Hepatocyte (in vitro differentiated cells): ENCODE measurements at regions not wholly inside any gene's neighbourhood (a gene's known extent, or its start where the extent isn't known, plus 50 kb on each side); places are given as distances from the start of the nearest gene placed in this dataset.

Experiments
- DNase-seq: peaks from one replicate; pipeline ENCODE4 v3.0.0-alpha.2; 2016; ENCODE audit warnings: low spot score
- H2AFZ ChIP-seq: fragments of 200-600 bp; sonication (generic); 2 replicates; pipeline ENCODE4 v1.6.0; 2016; ENCODE audit warnings: antibody characterized with exemption, mild to moderate bottlenecking
- H3K27ac ChIP-seq: fragments of 200-600 bp; sonication (generic); 2 replicates; pipeline ENCODE4 v1.5.1; 2016; ENCODE audit warnings: mild to moderate bottlenecking
- H3K27me3 ChIP-seq: fragments of 200-600 bp; sonication (generic); 2 replicates; pipeline ENCODE4 v1.6.1; 2016
- H3K36me3 ChIP-seq: fragments of 200-600 bp; sonication (generic); replicated peaks from 2 replicates; pipeline ENCODE4 v1.5.1; 2016; ENCODE audit warnings: low read depth; ENCODE audit not compliant: insufficient read depth
- H3K4me1 ChIP-seq: fragments of 200-600 bp; sonication (generic); 2 replicates; pipeline ENCODE4 v1.5.1; 2016; ENCODE audit warnings: mild to moderate bottlenecking, moderate library complexity; ENCODE audit not compliant: insufficient read depth
- H3K4me2 ChIP-seq: fragments of 200-600 bp; sonication (generic); 2 replicates; pipeline ENCODE4 v1.6.0; 2016
- H3K4me3 ChIP-seq: fragments of 200-600 bp; sonication (generic); 2 replicates; pipeline ENCODE4 v1.5.1; 2016; ENCODE audit warnings: mild to moderate bottlenecking
- H3K79me2 ChIP-seq: fragments of 200-600 bp; sonication (generic); 2 replicates; pipeline ENCODE4 v1.6.0; 2017; ENCODE audit warnings: mild to moderate bottlenecking
- H3K9me2 ChIP-seq: fragments of 200-600 bp; sonication (generic); replicated peaks from 2 replicates; pipeline ENCODE4 v1.6.0; 2017; ENCODE audit warnings: mild to moderate bottlenecking; ENCODE audit not compliant: insufficient read depth
- H3K9me3 ChIP-seq: fragments of 200-600 bp; sonication (generic); 2 replicates; pipeline ENCODE4 v1.5.1; 2016; ENCODE audit warnings: low read depth, mild to moderate bottlenecking
- H4K20me1 ChIP-seq: fragments of 200-600 bp; sonication (generic); 2 replicates; pipeline ENCODE4 v1.6.0; 2016; ENCODE audit warnings: mild to moderate bottlenecking; ENCODE audit not compliant: insufficient read depth, poor library complexity, severe bottlenecking
- CTCF ChIP-seq: fragments of 200-600 bp; sonication (generic); IDR thresholded peaks from 2 replicates; pipeline ENCODE4 v1.5.1; 2016; ENCODE audit warnings: antibody characterized with exemption, mild to moderate bottlenecking; ENCODE audit not compliant: poor library complexity
- EZH2 ChIP-seq: fragments of 200-600 bp; sonication (generic); IDR thresholded peaks from 2 replicates; pipeline ENCODE4 v1.6.1; 2016; ENCODE audit warnings: antibody characterized with exemption, mild to moderate bottlenecking, borderline replicate concordance
- EZH2phosphoT487 ChIP-seq: fragments of 200-600 bp; sonication (generic); IDR thresholded peaks from one replicate; pipeline ENCODE4 v1.6.1; 2018; ENCODE audit warnings: antibody characterized with exemption, mild to moderate bottlenecking, low read depth, moderate library complexity; ENCODE audit not compliant: unreplicated experiment, severe bottlenecking
- WGBS: methylation state at CpG from one replicate; pipeline ENCODE4 v1.1.6; 2016; ENCODE audit warnings: low lambda C conversion rate; ENCODE audit errors: missing lambda C conversion rate; 5-methylcytosine and 5-hydroxymethylcytosine counted together

- Histone ChIP-seq H3K4me1 (no peaks in the 10 kb centered on the region), H3K9me3 (no peaks in the 10 kb centered on the region), H3K27ac (no peak overlapping the region), H3K79me2 (no peaks in the 10 kb centered on the region), H3K9me2 (no peaks in the 10 kb centered on the region), H4K20me1 (no peaks in the 10 kb centered on the region), H3K4me2 (no peak overlapping the region), H3K36me3 (no peaks in the 10 kb centered on the region), H2AFZ (no peak overlapping the region), H3K27me3 (no peaks in the 10 kb centered on the region), H3K4me3 (no peak overlapping the region)
- no peak for DNase-seq
- WGBS: 95% methylated on average over 1 of the region's 1 CpG
- TF ChIP-seq EZH2phosphoT487 (no peak), EZH2 (no peak), CTCF (no peak)
Observed at GRCh38 chr6:54754406-54754805, 92.2 kb upstream of the FAM83B start.

GRCh38 chr6:54758340-54758739 is 88.2 kb upstream of the FAM83B start:
- Histone ChIP-seq H3K27me3 (no peaks in the 10 kb centered on the region), H3K36me3 (no peaks in the 10 kb centered on the region), H3K9me2 (no peaks in the 10 kb centered on the region), H3K4me3 (no peak overlapping the region), H4K20me1 (no peaks in the 10 kb centered on the region), H3K27ac (no peak overlapping the region), H3K4me2 (peak overlapping the region; percentile 17), H3K79me2 (no peaks in the 10 kb centered on the region), H3K4me1 (no peaks in the 10 kb centered on the region), H2AFZ (no peak overlapping the region), H3K9me3 (no peaks in the 10 kb centered on the region)
- no peak for DNase-seq
- 46% methylated on average over 2 of the region's 2 CpGs for WGBS
- TF ChIP-seq EZH2phosphoT487: no peak
- no peak for TF ChIP-seq EZH2
- TF ChIP-seq CTCF: no peak

- no peak overlapping the region for H3K27ac ChIP-seq
- no peak overlapping the region for H2AFZ ChIP-seq
- TF ChIP-seq EZH2phosphoT487 (no peak), EZH2 (no peak), CTCF (no peak)
- H3K79me2 ChIP-seq: no peaks in the 10 kb centered on the region
- H4K20me1 ChIP-seq: no peaks in the 10 kb centered on the region
- no peaks in the 10 kb centered on the region for H3K4me1 ChIP-seq
- WGBS: 70% methylated on average over 1 of the region's 1 CpG
- no peak for DNase-seq
- H3K27me3 ChIP-seq: no peaks in the 10 kb centered on the region
- no peaks in the 10 kb centered on the region for H3K9me2 ChIP-seq
- H3K9me3 ChIP-seq: no peaks in the 10 kb centered on the region
- H3K4me2 ChIP-seq: no peak overlapping the region
- no peak overlapping the region for H3K4me3 ChIP-seq
- H3K36me3 ChIP-seq: no peaks in the 10 kb centered on the region
Observed at GRCh38 chr6:54768494-54768893, 78.1 kb upstream of the FAM83B start.

- 98% methylated on average over 12 of the region's 12 CpGs for WGBS
- Histone ChIP-seq H2AFZ (no peak overlapping the region), H3K4me3 (no peak overlapping the region), H3K79me2 (no peaks in the 10 kb centered on the region), H3K4me2 (no peak overlapping the region), H3K9me3 (no peaks in the 10 kb centered on the region), H3K4me1 (no peaks in the 10 kb centered on the region), H4K20me1 (no peaks in the 10 kb centered on the region), H3K36me3 (no peaks in the 10 kb centered on the region), H3K27ac (no peak overlapping the region), H3K9me2 (no peaks in the 10 kb centered on the region), H3K27me3 (no peaks in the 10 kb centered on the region)
- DNase-seq: no peak
- TF ChIP-seq CTCF: no peak
- no peak for TF ChIP-seq EZH2
- no peak for TF ChIP-seq EZH2phosphoT487
Observed at GRCh38 chr6:54770328-54770727, 76.2 kb upstream of the FAM83B start.
